NT2/D1 (cell line): ENCODE measurements at regions not wholly inside any gene's neighbourhood (a gene's known extent, or its start where the extent isn't known, plus 50 kb on each side); places are given as distances from the start of the nearest gene placed in this dataset.
A peak's percentile ranks its signal among the peaks of the same experiment; 100 is the strongest.
"Not testable (repeated sequence)": the region's sequence is repeated elsewhere in the genome, so short reads cannot be mapped to it uniquely, and the experiment has no call there.

ENCODE experiments used
- DNase-seq: peaks from one replicate; pipeline ENCODE4 v3.0.0-alpha.2; 2011; ENCODE audit warnings: low read depth, low spot score
- H3K27me3 ChIP-seq: 2 replicates; pipeline ENCODE4 v1.6.0; 2011; ENCODE audit warnings: mild to moderate bottlenecking; ENCODE audit not compliant: insufficient read length, insufficient read depth
- H3K36me3 ChIP-seq: 2 replicates; pipeline ENCODE4 v1.6.1; 2011; ENCODE audit warnings: mild to moderate bottlenecking, low read length, mixed read lengths; ENCODE audit not compliant: insufficient read depth, insufficient read length
- H3K4me1 ChIP-seq: 2 replicates; pipeline ENCODE4 v1.5.1; 2011; ENCODE audit not compliant: insufficient read depth, insufficient read length
- H3K4me3 ChIP-seq: 2 replicates; pipeline ENCODE4 v1.5.1; 2011; ENCODE audit warnings: low read depth; ENCODE audit not compliant: insufficient read length
- H3K9ac ChIP-seq: 2 replicates; pipeline ENCODE4 v1.6.0; 2011; ENCODE audit warnings: low read depth; ENCODE audit not compliant: insufficient read length
- H3K9me3 ChIP-seq: 2 replicates; pipeline ENCODE4 v1.5.1; 2011; ENCODE audit warnings: mild to moderate bottlenecking, low read length; ENCODE audit not compliant: insufficient read depth
- SUZ12 ChIP-seq: IDR thresholded peaks from 2 replicates; pipeline ENCODE4 v1.6.1; 2011; ENCODE audit not compliant: insufficient read length, insufficient read depth; ENCODE audit errors: extremely low read depth
- YY1 ChIP-seq: IDR thresholded peaks from 2 replicates; pipeline ENCODE4 v1.6.1; 2011; ENCODE audit not compliant: insufficient read length, insufficient read depth
- ZNF274 ChIP-seq: IDR thresholded peaks from 2 replicates; pipeline ENCODE4 v1.6.1; 2011; ENCODE audit warnings: mild to moderate bottlenecking, low read depth, low read length

GRCh38 chr3:161672478-161672877 is 175.9 kb downstream of the OTOL1 start:
- no peak for TF ChIP-seq SUZ12
- TF ChIP-seq ZNF274, result no peak
- no peak for TF ChIP-seq YY1
- Histone ChIP-seq H3K4me1 (peaks cover 3% of the 10 kb centered on the region), H3K4me3 (no peak overlapping the region), H3K9ac (no peak overlapping the region), H3K9me3 (no peaks in the 10 kb centered on the region; the same call in 1 of the 2 replicates), H3K27me3 (no peaks in the 10 kb centered on the region), H3K36me3 (no peaks in the 10 kb centered on the region)
- no peak for DNase-seq

DNA sequence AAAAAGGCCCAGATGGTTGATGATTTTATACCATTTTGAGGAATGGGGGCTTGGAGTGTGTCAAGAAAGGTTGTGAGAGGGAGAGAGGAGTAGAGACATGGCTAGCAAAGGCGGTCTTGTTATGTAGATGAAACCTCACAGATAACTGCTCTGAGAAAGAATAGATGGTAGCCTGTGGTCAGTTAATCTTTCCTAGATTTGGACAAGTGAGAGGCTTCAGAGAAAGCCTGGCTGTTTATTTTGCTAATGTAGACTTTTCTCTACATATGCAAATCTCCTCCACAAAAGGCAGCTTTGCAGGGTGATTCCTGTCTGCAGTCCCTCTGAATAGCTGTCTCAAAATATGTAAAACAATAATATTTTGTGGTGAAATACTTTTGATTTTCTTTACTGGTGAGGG is 177.3 kb downstream of the OTOL1 start:
- Histone ChIP-seq H3K36me3 (no peaks in the 10 kb centered on the region), H3K27me3 (no peaks in the 10 kb centered on the region), H3K9me3 (peaks cover 3% of the 10 kb centered on the region; the same call in 1 of the 2 replicates), H3K9ac (no peak overlapping the region), H3K4me3 (no peak overlapping the region), H3K4me1 (peaks cover 3% of the 10 kb centered on the region)
- TF ChIP-seq YY1 (no peak), ZNF274 (no peak), SUZ12 (no peak)
- DNase-seq, result peak; percentile 78

GRCh38 chr3:161674402-161674801 is 177.8 kb downstream of the OTOL1 start:
- Histone ChIP-seq H3K9me3 (peaks cover 3% of the 10 kb centered on the region; the same call in 1 of the 2 replicates), H3K27me3 (no peaks in the 10 kb centered on the region), H3K4me3 (no peak overlapping the region), H3K36me3 (no peaks in the 10 kb centered on the region), H3K4me1 (peaks cover 3% of the 10 kb centered on the region), H3K9ac (no peak overlapping the region)
- no peak for DNase-seq
- TF ChIP-seq SUZ12 (no peak), YY1 (no peak), ZNF274 (no peak)

GRCh38 chr3:161681831-161682230 is 185.2 kb downstream of the OTOL1 start:
- not testable (repeated sequence) for H3K9ac ChIP-seq, H3K9me3 ChIP-seq, H3K4me1 ChIP-seq, H3K4me3 ChIP-seq, DNase-seq, H3K36me3 ChIP-seq, H3K27me3 ChIP-seq

DNA sequence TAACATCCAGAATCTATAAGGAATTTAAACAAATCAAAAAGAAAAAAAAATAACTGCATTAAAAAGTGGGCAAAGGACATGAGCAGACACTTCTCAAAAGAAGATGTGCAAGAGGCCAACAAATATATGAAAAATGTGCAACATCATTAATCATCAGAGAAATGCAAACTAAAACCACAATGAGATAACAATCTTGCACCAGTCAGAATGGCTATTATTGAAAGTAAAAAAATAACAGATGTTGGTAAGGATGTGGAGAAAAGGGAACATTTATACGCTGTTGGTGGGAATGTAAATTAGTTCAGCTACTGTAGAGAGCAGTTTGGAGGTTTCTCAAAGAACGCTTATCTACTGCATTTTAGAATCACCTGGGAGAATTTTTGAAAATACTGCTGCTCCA is 186.1 kb downstream of the OTOL1 start:
- H3K27me3 ChIP-seq, result no peaks in the 10 kb centered on the region
- no peak for DNase-seq
- no peak for TF ChIP-seq SUZ12
- TF ChIP-seq YY1, result no peak
- no peak for TF ChIP-seq ZNF274
- H3K4me3 ChIP-seq, result no peak overlapping the region
- H3K9ac ChIP-seq, result no peak overlapping the region
- no peaks in the 10 kb centered on the region for H3K36me3 ChIP-seq
- 0 out of 2 replicates have a peak, but pooled peaks cover under 1% of the 10 kb centered on the region for H3K9me3 ChIP-seq
- no peaks in the 10 kb centered on the region for H3K4me1 ChIP-seq

DNA sequence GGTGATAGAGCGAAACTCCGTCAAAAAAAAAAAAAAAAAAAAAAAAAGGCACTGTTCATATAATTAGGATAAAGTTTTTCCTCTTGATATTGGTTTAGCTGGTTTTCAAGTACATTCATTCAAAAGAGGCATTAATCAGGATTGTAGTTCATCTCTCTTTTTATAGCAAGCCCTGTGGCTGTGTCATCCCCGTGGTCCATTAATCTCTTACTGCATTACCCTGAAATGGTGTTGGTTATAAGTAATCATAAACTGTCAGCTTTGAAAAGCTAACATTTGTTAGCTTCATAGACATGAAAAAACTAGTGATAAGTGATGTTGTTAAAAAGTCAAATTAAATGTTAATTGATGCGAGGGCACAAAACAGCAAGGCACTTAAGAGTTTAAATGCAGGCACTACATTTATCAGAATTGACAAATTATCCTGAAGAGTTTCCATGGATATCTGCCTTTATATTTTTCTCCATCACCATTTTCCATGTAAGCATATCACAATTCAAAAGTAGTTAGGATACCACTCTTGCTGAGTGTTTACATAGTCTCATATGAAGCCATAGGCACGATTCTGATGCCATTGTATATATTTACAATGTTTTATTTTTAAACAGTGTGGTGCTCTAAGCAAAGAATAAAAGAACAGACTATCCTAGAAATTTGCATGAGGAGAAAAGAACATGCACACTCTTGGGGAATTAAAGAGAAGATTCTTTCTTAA is 193.1 kb downstream of the OTOL1 start:
- no peak for DNase-seq
- no peaks in the 10 kb centered on the region for H3K4me1 ChIP-seq

GRCh38 chr3:161690299-161690620 is 193.7 kb downstream of the OTOL1 start:
- DNase-seq, result no peak
- Histone ChIP-seq H3K4me3 (no peak overlapping the region), H3K4me1 (no peaks in the 10 kb centered on the region), H3K36me3 (no peaks in the 10 kb centered on the region), H3K9me3 (no peaks in the 10 kb centered on the region), H3K9ac (no peak overlapping the region), H3K27me3 (no peaks in the 10 kb centered on the region)
- no peak for TF ChIP-seq YY1
- TF ChIP-seq SUZ12, result no peak
- no peak for TF ChIP-seq ZNF274

More for the DNA sequence above, 193.1 kb downstream of the OTOL1 start:
- no peaks in the 10 kb centered on the region for H3K27me3 ChIP-seq
- no peak overlapping the region for H3K4me3 ChIP-seq
- no peaks in the 10 kb centered on the region for H3K36me3 ChIP-seq
- TF ChIP-seq SUZ12 (no peak), YY1 (no peak), ZNF274 (no peak)
- no peaks in the 10 kb centered on the region for H3K9me3 ChIP-seq
- no peak overlapping the region for H3K9ac ChIP-seq

DNA sequence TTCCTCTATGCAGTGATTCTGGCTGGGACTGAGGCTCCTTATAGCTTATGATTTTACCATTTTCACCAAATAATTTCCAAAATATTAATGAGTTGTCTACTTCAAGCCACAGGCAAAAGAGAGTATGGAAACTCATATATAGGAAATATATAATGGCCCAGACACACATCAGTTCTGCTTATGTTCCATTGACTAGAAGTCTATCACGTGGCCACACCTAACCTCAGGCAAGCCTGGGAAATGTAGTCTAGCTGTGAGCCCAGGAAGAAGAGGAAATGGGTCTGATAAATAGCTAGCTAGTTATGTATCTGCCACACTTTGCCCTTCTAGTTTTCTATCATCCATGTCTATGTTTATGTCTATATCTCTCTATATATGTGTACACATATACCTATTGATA is 195.1 kb downstream of the OTOL1 start:
- no peak overlapping the region for H3K4me3 ChIP-seq
- no peaks in the 10 kb centered on the region for H3K4me1 ChIP-seq
- no peak for TF ChIP-seq ZNF274
- no peak for TF ChIP-seq YY1
- TF ChIP-seq SUZ12, result no peak
- no peak for DNase-seq
- no peaks in the 10 kb centered on the region for H3K9me3 ChIP-seq
- H3K27me3 ChIP-seq, result no peaks in the 10 kb centered on the region
- H3K36me3 ChIP-seq, result no peaks in the 10 kb centered on the region
- no peak overlapping the region for H3K9ac ChIP-seq
